SK-N-SH (cell line): ENCODE measurements at regions not wholly inside any gene's neighbourhood (a gene's known extent, or its start where the extent isn't known, plus 50 kb on each side); places are given as distances from the start of the nearest gene placed in this dataset.

Experiments used
- CTCF ChIA-PET: fragments of 300-600, 350-600 bp; formaldehyde crosslinking; extraction: SDS; loops from one replicate; lab custom pipeline; 2021; lab: Yijun Ruan, JAX
- POLR2A ChIA-PET: fragments of 350-600 bp; sonication (Branson Sonifier 250); formaldehyde crosslinking; extraction: SDS; loops from one replicate; lab custom pipeline; 2020; ENCODE audit warnings: antibody characterized with exemption, inconsistent platforms; lab: Yijun Ruan, JAX
- DNase-seq: peaks from one replicate; pipeline ENCODE4 v3.0.0; 2012
- H2AFZ ChIP-seq: fragments of 200-600 bp; sonication (generic); 2 replicates; pipeline ENCODE4 v1.8.1; 2016; ENCODE audit warnings: antibody characterized with exemption, mild to moderate bottlenecking, low read depth
- H3F3A ChIP-seq: fragments of 200-600 bp; sonication (generic); replicated peaks from 2 replicates; pipeline ENCODE3; 2016; ENCODE audit warnings: antibody characterized with exemption, mild to moderate bottlenecking; ENCODE audit not compliant: insufficient read depth
- H3K27ac ChIP-seq, 2 experiments: fragments of 200-500 bp in 1 of 2; fragments of 200-600 bp in 1 of 2; sonication (Bioruptor generic) in 1 of 2; sonication (generic), shearing (Covaris generic) in 1 of 2; 2 replicates each; pipeline versions ENCODE4 v1.5.1 to v1.6.1; 2014 to 2016; ENCODE audit warnings: low read depth in 2 of 2, inconsistent platforms in 1 of 2, low read length in 1 of 2, mild to moderate bottlenecking in 1 of 2, mixed read lengths in 1 of 2
- H3K27me3 ChIP-seq: fragments of 200-600 bp; sonication (generic), shearing (Covaris generic); 2 replicates; pipeline ENCODE4 v1.6.1; 2016; ENCODE audit warnings: mixed run types; ENCODE audit not compliant: insufficient read depth
- H3K36me3 ChIP-seq, 2 experiments: fragments of 200-500 bp in 1 of 2; fragments of 200-600 bp in 1 of 2; sonication (Bioruptor generic) in 1 of 2; sonication (generic) in 1 of 2; replicated peaks in 1 of 2; 2 replicates each; pipeline versions ENCODE3 to v1.5.1; 2014 to 2016; ENCODE audit warnings: low read length in 1 of 2, mild to moderate bottlenecking in 1 of 2; ENCODE audit not compliant: insufficient read depth in 2 of 2, control insufficient read depth in 1 of 2
- H3K4me1 ChIP-seq, 2 experiments: fragments of 200-500 bp in 1 of 2; fragments of 200-600 bp in 1 of 2; sonication (Bioruptor generic) in 1 of 2; sonication (generic), shearing (Covaris generic) in 1 of 2; 2 replicates each; pipeline versions ENCODE4 v1.5.1 to v1.6.1; 2014 to 2016; ENCODE audit warnings: low read depth in 1 of 2, low read length in 1 of 2, mixed run types in 1 of 2; ENCODE audit not compliant: insufficient read depth in 2 of 2, control insufficient read depth in 1 of 2
- H3K4me2 ChIP-seq: fragments of 200-600 bp; sonication (generic), shearing (Covaris generic); 2 replicates; pipeline ENCODE4 v1.6.1; 2017; ENCODE audit warnings: mixed run types
- H3K4me3 ChIP-seq, 2 experiments: fragments of 200-500 bp in 1 of 2; fragments of 200-600 bp in 1 of 2; sonication (Bioruptor generic) in 1 of 2; sonication (generic), shearing (Covaris generic) in 1 of 2; 2 replicates each; pipeline versions ENCODE4 v1.5.1 to v1.8.1; 2014 to 2016; ENCODE audit warnings: low read depth in 2 of 2, inconsistent platforms in 1 of 2, low read length in 1 of 2, mild to moderate bottlenecking in 1 of 2, mixed read lengths in 1 of 2, moderate library complexity in 1 of 2
- H3K79me2 ChIP-seq: fragments of 200-600 bp; sonication (generic); 2 replicates; pipeline ENCODE4 v1.8.1; 2017; ENCODE audit warnings: mild to moderate bottlenecking; ENCODE audit not compliant: insufficient read depth
- H3K9ac ChIP-seq: fragments of 200-600 bp; sonication (generic); 2 replicates; pipeline ENCODE4 v1.6.1; 2017; ENCODE audit warnings: mixed run types
- H3K9me2 ChIP-seq: fragments of 200-600 bp; sonication (generic); 2 replicates; pipeline ENCODE4 v1.6.1; 2017; ENCODE audit warnings: mixed run types
- H3K9me3 ChIP-seq: fragments of 200-600 bp; sonication (generic); 2 replicates; pipeline ENCODE4 v1.6.1; 2017; ENCODE audit warnings: mixed run types, mild to moderate bottlenecking, moderate library complexity
- H4K20me1 ChIP-seq: fragments of 200-600 bp; sonication (generic); 2 replicates; pipeline ENCODE4 v1.6.1; 2017; ENCODE audit warnings: mild to moderate bottlenecking, mixed run types; ENCODE audit not compliant: insufficient read depth
- CHD2 ChIP-seq: fragments of 150-350 bp; IDR thresholded peaks from 2 replicates; pipeline ENCODE4 v1.6.1; 2018; ENCODE audit warnings: low read length; ENCODE audit not compliant: partially characterized antibody
- ELF1 ChIP-seq: IDR thresholded peaks from 2 replicates; pipeline ENCODE4 v1.4.0; 2012
- EP300 ChIP-seq, 2 experiments: IDR thresholded peaks; 2 replicates each; pipeline versions ENCODE4 v1.4.0 to v1.6.1; 2012; ENCODE audit warnings: borderline replicate concordance in 1 of 2, low read depth in 1 of 2, low read length in 1 of 2
- EZH2phosphoT487 ChIP-seq: fragments of 200-600 bp; sonication (generic); IDR thresholded peaks from 2 replicates; pipeline ENCODE4 v1.6.1; 2017; ENCODE audit warnings: low read depth, mixed run types, mild to moderate bottlenecking, antibody characterized with exemption, moderate library complexity, borderline replicate concordance
- FOSL2 ChIP-seq: IDR thresholded peaks from 2 replicates; pipeline ENCODE4 v1.4.0; 2012; ENCODE audit warnings: low read depth, mild to moderate bottlenecking, moderate library complexity, borderline replicate concordance
- GATA2 ChIP-seq: sonication (generic); formaldehyde crosslinking; IDR thresholded peaks from 2 replicates; pipeline ENCODE4 v1.5.0; 2020; ENCODE audit warnings: mild to moderate bottlenecking, missing genetic modification reagents
- JUND ChIP-seq: IDR thresholded peaks from 2 replicates; pipeline ENCODE4 v1.4.0; 2012
- MAX ChIP-seq: IDR thresholded peaks from 2 replicates; pipeline ENCODE4 v1.4.0; 2012; ENCODE audit warnings: low read depth
- NFIC ChIP-seq: IDR thresholded peaks from 2 replicates; pipeline ENCODE4 v1.4.0; 2012; ENCODE audit warnings: borderline replicate concordance
- NRF1 ChIP-seq: IDR thresholded peaks from 2 replicates; pipeline ENCODE4 v1.6.1; 2012; ENCODE audit warnings: low read depth, mild to moderate bottlenecking, low read length
- POLR2AphosphoS5 ChIP-seq: IDR thresholded peaks from 2 replicates; pipeline ENCODE4 v1.6.1; 2012; ENCODE audit warnings: low read depth, low read length
- RAD21 ChIP-seq: IDR thresholded peaks from 2 replicates; pipeline ENCODE4 v1.6.1; 2012; ENCODE audit warnings: mild to moderate bottlenecking, low read length
- SIN3A ChIP-seq: IDR thresholded peaks from 2 replicates; pipeline ENCODE4 v1.6.1; 2012; ENCODE audit warnings: low read depth, mild to moderate bottlenecking, low read length, moderate library complexity, borderline replicate concordance
- TAF1 ChIP-seq: IDR thresholded peaks from 2 replicates; pipeline ENCODE4 v1.6.1; 2012; ENCODE audit warnings: low read depth, mild to moderate bottlenecking, low read length, moderate library complexity, borderline replicate concordance
- TCF12 ChIP-seq: IDR thresholded peaks from 2 replicates; pipeline ENCODE4 v1.4.0; 2012
- YY1 ChIP-seq: IDR thresholded peaks from 2 replicates; pipeline ENCODE4 v1.4.0; 2012; ENCODE audit warnings: low read depth, mild to moderate bottlenecking
- WGBS: methylation state at CpG from one replicate; pipeline ENCODE4 v1.1.6; 2017; ENCODE audit warnings: low lambda C conversion rate; 5-methylcytosine and 5-hydroxymethylcytosine counted together
- TF ChIP-seq, protein P1 (sequence below): fragments of 150-350 bp; IDR thresholded peaks from 2 replicates; pipeline ENCODE4 v1.6.1; 2016; ENCODE audit warnings: mild to moderate bottlenecking, low read depth, low read length
- TF ChIP-seq, protein P2 (sequence below): fragments of 150-350 bp; IDR thresholded peaks from 2 replicates; pipeline ENCODE4 v1.6.1; 2017; ENCODE audit warnings: antibody characterized with exemption, low read length, low read depth, borderline replicate concordance

GRCh38 chr21:38083535-38083934 is 167.3 kb upstream of the KCNJ6 start (continued):
- TF ChIP-seq GATA2 (CRISPR knock-in tag) (no peak), EP300 (IDR thresholded peaks at IDR 0.05; ENCODE audit: borderline replicate concordance in 1 of 2, low read depth in 1 of 2, low read length in 1 of 2) (no peak), POLR2AphosphoS5 (no peak), NRF1 (no peak)
- TF ChIP-seq, protein P1, sequence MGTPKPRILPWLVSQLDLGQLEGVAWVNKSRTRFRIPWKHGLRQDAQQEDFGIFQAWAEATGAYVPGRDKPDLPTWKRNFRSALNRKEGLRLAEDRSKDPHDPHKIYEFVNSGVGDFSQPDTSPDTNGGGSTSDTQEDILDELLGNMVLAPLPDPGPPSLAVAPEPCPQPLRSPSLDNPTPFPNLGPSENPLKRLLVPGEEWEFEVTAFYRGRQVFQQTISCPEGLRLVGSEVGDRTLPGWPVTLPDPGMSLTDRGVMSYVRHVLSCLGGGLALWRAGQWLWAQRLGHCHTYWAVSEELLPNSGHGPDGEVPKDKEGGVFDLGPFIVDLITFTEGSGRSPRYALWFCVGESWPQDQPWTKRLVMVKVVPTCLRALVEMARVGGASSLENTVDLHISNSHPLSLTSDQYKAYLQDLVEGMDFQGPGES: no peak

DNA sequence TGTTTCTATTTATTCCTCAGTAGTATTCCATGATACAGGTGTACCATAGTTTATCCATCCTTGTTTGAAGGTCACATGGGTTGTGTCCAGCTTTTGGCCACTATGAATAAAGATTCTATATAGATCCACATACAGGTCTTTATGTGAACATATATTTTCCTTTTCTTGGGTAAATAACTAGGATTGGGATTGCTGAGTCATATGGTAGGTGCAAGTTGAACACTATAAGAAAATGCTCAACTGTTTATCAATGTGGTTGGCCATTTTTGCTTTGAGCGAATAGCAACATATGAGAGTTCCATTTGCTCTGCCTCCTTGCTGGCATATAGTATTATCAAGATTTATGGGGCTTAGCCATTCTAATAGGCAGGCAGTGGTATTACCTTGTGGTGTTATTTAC is 170.2 kb upstream of the KCNJ15 start:
- Histone ChIP-seq H3F3A (no peaks in the 10 kb centered on the region), H3K4me1 (no peaks in the 10 kb centered on the region), H3K36me3 (no peaks in the 10 kb centered on the region), H3K9me2 (no peaks in the 10 kb centered on the region), H3K9ac (no peak overlapping the region), H3K4me2 (no peak overlapping the region), H3K4me3 (no peak overlapping the region), H3K27ac (no peak overlapping the region), H3K79me2 (no peaks in the 10 kb centered on the region), H3K27me3 (no peaks in the 10 kb centered on the region), H4K20me1 (no peaks in the 10 kb centered on the region), H2AFZ (no peak overlapping the region), H3K9me3 (no peaks in the 10 kb centered on the region)
- CTCF ChIA-PET: no interaction called here
- TF ChIP-seq TCF12 (no peak), NRF1 (no peak), NFIC (no peak), CHD2 (no peak), ELF1 (no peak), SIN3A (no peak), RAD21 (no peak), MAX (no peak), EZH2phosphoT487 (no peak), JUND (no peak), TAF1 (no peak), YY1 (no peak), FOSL2 (no peak), POLR2AphosphoS5 (no peak)
- TF ChIP-seq, protein P2, sequence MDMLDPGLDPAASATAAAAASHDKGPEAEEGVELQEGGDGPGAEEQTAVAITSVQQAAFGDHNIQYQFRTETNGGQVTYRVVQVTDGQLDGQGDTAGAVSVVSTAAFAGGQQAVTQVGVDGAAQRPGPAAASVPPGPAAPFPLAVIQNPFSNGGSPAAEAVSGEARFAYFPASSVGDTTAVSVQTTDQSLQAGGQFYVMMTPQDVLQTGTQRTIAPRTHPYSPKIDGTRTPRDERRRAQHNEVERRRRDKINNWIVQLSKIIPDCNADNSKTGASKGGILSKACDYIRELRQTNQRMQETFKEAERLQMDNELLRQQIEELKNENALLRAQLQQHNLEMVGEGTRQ: no peak
- no peak for DNase-seq
- 17% methylated on average over 1 of the region's 1 CpG for WGBS
- POLR2A ChIA-PET: no interaction called here
